C4-2B (cell line): ENCODE measurements at regions not wholly inside any gene's neighbourhood (a gene's known extent, or its start where the extent isn't known, plus 50 kb on each side); places are given as distances from the start of the nearest gene placed in this dataset.
"Not testable (repeated sequence)": the region's sequence is repeated elsewhere in the genome, so short reads cannot be mapped to it uniquely, and the experiment has no call there.

Experiments used
- ZFX ChIP-seq: fragments of 450-650 bp; IDR thresholded peaks from 2 replicates; pipeline ENCODE4 v1.6.1; 2017
- TF ChIP-seq, protein P1 (sequence below): fragments of 450-650 bp; conservative IDR thresholded peaks from 2 replicates; pipeline ENCODE4 v1.5.1; 2017; ENCODE audit warnings: mild to moderate bottlenecking

- TF ChIP-seq, protein P1, sequence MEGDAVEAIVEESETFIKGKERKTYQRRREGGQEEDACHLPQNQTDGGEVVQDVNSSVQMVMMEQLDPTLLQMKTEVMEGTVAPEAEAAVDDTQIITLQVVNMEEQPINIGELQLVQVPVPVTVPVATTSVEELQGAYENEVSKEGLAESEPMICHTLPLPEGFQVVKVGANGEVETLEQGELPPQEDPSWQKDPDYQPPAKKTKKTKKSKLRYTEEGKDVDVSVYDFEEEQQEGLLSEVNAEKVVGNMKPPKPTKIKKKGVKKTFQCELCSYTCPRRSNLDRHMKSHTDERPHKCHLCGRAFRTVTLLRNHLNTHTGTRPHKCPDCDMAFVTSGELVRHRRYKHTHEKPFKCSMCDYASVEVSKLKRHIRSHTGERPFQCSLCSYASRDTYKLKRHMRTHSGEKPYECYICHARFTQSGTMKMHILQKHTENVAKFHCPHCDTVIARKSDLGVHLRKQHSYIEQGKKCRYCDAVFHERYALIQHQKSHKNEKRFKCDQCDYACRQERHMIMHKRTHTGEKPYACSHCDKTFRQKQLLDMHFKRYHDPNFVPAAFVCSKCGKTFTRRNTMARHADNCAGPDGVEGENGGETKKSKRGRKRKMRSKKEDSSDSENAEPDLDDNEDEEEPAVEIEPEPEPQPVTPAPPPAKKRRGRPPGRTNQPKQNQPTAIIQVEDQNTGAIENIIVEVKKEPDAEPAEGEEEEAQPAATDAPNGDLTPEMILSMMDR: not testable (repeated sequence)
- not testable (repeated sequence) for TF ChIP-seq ZFX
Measured at GRCh38 chr1:80137946-80138602, 1131.5 kb upstream of the ADGRL4 start.
